ENCODE measurements at regions not wholly inside any gene's neighbourhood (a gene's known extent, or its start where the extent isn't known, plus 50 kb on each side); places are given as distances from the start of the nearest gene placed in this dataset.
A peak's percentile ranks its signal among the peaks of the same experiment; 100 is the strongest.
"Not testable (repeated sequence)": the region's sequence is repeated elsewhere in the genome, so short reads cannot be mapped to it uniquely, and the experiment has no call there.

GRCh38 chr5:78718824-78719223, 70.3 kb upstream of the LHFPL2 start:
- no peak for TF ChIP-seq CTCF (IDR thresholded peaks at IDR 0.05; ENCODE audit: insufficient read depth, low read depth, low read length)
- DNase-seq (ENCODE audit: low read depth): no peak
- H3K4me3 ChIP-seq (ENCODE audit: low read depth, low read length): no peak overlapping the region

- no peak for TF ChIP-seq CTCF (IDR thresholded peaks at IDR 0.05; ENCODE audit: insufficient read depth, low read depth, low read length)
- peak; percentile 66 for DNase-seq (ENCODE audit: low read depth)
- no peak overlapping the region for H3K4me3 ChIP-seq (ENCODE audit: low read depth, low read length)
These were observed 69.4 kb upstream of the LHFPL2 start for GRCh38 chr5:78717674-78718584.

- no peak overlapping the region for H3K4me3 ChIP-seq (ENCODE audit: low read depth, low read length)
- TF ChIP-seq CTCF (IDR thresholded peaks at IDR 0.05; ENCODE audit: insufficient read depth, low read depth, low read length): no peak
- no peak for DNase-seq (ENCODE audit: low read depth)
These were observed 67.6 kb upstream of the LHFPL2 start for GRCh38 chr5:78716206-78716605.

- DNase-seq (ENCODE audit: low read depth); H3K4me3 ChIP-seq (ENCODE audit: low read depth, low read length): not testable (repeated sequence)
These were observed 66.8 kb upstream of the LHFPL2 start for GRCh38 chr5:78715351-78715750.

GRCh38 chr5:78711670-78712069, 63.1 kb upstream of the LHFPL2 start:
- H3K4me3 ChIP-seq (ENCODE audit: low read depth, low read length); DNase-seq (ENCODE audit: low read depth): not testable (repeated sequence)

GRCh38 chr5:78709729-78710430, 61.3 kb upstream of the LHFPL2 start:
- not testable (repeated sequence) for DNase-seq (ENCODE audit: low read depth); H3K4me3 ChIP-seq (ENCODE audit: low read depth, low read length)

- TF ChIP-seq CTCF (IDR thresholded peaks at IDR 0.05; ENCODE audit: insufficient read depth, low read depth, low read length): no peak
- no peak overlapping the region for H3K4me3 ChIP-seq (ENCODE audit: low read depth, low read length)
- no peak for DNase-seq (ENCODE audit: low read depth)
These were observed 58.3 kb upstream of the LHFPL2 start for GRCh38 chr5:78706825-78707224.

GRCh38 chr5:78706381-78706780, 57.8 kb upstream of the LHFPL2 start:
- no peak for DNase-seq (ENCODE audit: low read depth)
- H3K4me3 ChIP-seq (ENCODE audit: low read depth, low read length): no peak overlapping the region
- TF ChIP-seq CTCF (IDR thresholded peaks at IDR 0.05; ENCODE audit: insufficient read depth, low read depth, low read length): no peak
